ENCODE measurements at regions not wholly inside any gene's neighbourhood (a gene's known extent, or its start where the extent isn't known, plus 50 kb on each side); places are given as distances from the start of the nearest gene placed in this dataset.
A peak's percentile ranks its signal among the peaks of the same experiment; 100 is the strongest.

GRCh38 chr14:82298811-82299210 is 765.2 kb upstream of the SEL1L start:
- TF ChIP-seq, protein P1, sequence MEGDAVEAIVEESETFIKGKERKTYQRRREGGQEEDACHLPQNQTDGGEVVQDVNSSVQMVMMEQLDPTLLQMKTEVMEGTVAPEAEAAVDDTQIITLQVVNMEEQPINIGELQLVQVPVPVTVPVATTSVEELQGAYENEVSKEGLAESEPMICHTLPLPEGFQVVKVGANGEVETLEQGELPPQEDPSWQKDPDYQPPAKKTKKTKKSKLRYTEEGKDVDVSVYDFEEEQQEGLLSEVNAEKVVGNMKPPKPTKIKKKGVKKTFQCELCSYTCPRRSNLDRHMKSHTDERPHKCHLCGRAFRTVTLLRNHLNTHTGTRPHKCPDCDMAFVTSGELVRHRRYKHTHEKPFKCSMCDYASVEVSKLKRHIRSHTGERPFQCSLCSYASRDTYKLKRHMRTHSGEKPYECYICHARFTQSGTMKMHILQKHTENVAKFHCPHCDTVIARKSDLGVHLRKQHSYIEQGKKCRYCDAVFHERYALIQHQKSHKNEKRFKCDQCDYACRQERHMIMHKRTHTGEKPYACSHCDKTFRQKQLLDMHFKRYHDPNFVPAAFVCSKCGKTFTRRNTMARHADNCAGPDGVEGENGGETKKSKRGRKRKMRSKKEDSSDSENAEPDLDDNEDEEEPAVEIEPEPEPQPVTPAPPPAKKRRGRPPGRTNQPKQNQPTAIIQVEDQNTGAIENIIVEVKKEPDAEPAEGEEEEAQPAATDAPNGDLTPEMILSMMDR (IDR thresholded peaks at IDR 0.05; ENCODE audit: borderline replicate concordance, extremely low read depth, insufficient read depth): no peak
- DNase-seq (peak in 1 of 5 donors; percentile 8), FAIRE-seq (no peak)
- Histone ChIP-seq H3K4me1 (ENCODE audit: control insufficient read depth in 2 of 3, insufficient read depth in 2 of 3, low read depth in 1 of 3, low read length in 3 of 3) (no peaks in the 10 kb centered on the region), H3K27ac (ENCODE audit: low read depth in 2 of 2, low read length in 2 of 2) (no peak overlapping the region), H3K9me3 (ENCODE audit: control insufficient read depth in 2 of 3, insufficient read depth in 1 of 3, low read length in 3 of 3) (no peaks in the 10 kb centered on the region), H3K9ac (ENCODE audit: low read length in 3 of 3) (no peak overlapping the region), H3K27me3 (ENCODE audit: control insufficient read depth, insufficient read depth, low read length) (no peaks in the 10 kb centered on the region), H3K36me3 (ENCODE audit: control insufficient read depth in 2 of 3, insufficient read depth in 3 of 3, low read length in 3 of 3) (no peaks in the 10 kb centered on the region), H3K4me3 (ENCODE audit: low read length in 3 of 3) (no peak overlapping the region)
- intact Hi-C loops (cut with DNase I): no loop called here

DNA sequence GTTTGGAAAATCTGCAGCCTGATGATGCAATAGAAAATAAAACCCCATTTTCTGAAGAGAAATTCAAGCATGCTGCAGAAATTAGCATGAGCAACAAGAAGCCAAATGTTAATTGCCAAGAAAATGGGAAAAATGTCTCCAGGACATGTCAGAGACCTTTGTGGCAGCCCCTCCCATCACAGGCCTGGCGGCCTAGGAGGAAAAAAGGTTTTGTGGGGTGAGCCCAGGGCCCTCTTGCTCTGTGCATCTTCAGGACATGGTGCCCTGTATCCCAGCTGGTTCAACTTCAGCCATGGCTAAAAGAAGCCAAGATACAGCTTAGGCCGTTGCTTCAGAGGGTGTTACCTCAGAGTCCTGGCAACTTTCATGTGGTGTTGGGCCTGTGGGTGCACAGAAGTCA is 775.5 kb upstream of the SEL1L start:
- intact Hi-C loops (cut with DNase I): no loop called here
- TF ChIP-seq, protein P1 (IDR thresholded peaks at IDR 0.05; ENCODE audit: borderline replicate concordance, extremely low read depth, insufficient read depth): no peak
- Histone ChIP-seq H3K9ac (ENCODE audit: low read length in 3 of 3) (no peak overlapping the region), H3K36me3 (ENCODE audit: control insufficient read depth in 2 of 3, insufficient read depth in 3 of 3, low read length in 3 of 3) (no peaks in the 10 kb centered on the region), H3K27ac (ENCODE audit: low read depth in 2 of 2, low read length in 2 of 2) (no peak overlapping the region), H3K27me3 (ENCODE audit: control insufficient read depth, insufficient read depth, low read length) (no peaks in the 10 kb centered on the region), H3K4me3 (ENCODE audit: low read length in 3 of 3) (no peak overlapping the region), H3K4me1 (ENCODE audit: control insufficient read depth in 2 of 3, insufficient read depth in 2 of 3, low read depth in 1 of 3, low read length in 3 of 3) (no peaks in the 10 kb centered on the region), H3K9me3 (ENCODE audit: control insufficient read depth in 2 of 3, insufficient read depth in 1 of 3, low read length in 3 of 3) (no peaks in the 10 kb centered on the region)
- DNase-seq: no peak
- no peak for FAIRE-seq

DNA sequence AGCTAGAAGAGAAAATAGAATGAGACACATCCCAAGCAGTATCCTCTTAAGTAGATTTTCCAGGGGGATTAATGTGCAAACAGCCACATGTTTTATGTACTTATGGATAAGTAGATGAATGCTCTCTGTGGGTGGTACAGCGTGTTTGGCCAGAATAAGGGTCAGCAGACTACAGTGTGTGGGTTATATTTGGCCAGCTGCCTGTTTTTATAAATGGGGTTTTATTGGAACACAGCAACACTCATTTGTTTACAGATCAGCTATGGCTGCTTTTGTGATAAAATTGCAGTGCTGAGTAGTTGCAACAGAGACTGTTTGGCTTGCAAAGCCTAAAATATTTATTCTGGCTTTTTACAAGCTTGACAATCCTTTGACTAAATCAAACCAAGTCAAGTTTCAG is 780.2 kb upstream of the SEL1L start:
- no peaks in the 10 kb centered on the region for H3K36me3 ChIP-seq (ENCODE audit: control insufficient read depth in 2 of 3, insufficient read depth in 3 of 3, low read length in 3 of 3)
- H3K9me3 ChIP-seq (ENCODE audit: control insufficient read depth in 2 of 3, insufficient read depth in 1 of 3, low read length in 3 of 3): no peaks in the 10 kb centered on the region
- no peak overlapping the region for H3K9ac ChIP-seq (ENCODE audit: low read length in 3 of 3)
- intact Hi-C loops (cut with DNase I): no loop called here
- no peak overlapping the region for H3K4me3 ChIP-seq (ENCODE audit: low read length in 3 of 3)
- H3K27ac ChIP-seq (ENCODE audit: low read depth in 2 of 2, low read length in 2 of 2): no peak overlapping the region
- no peaks in the 10 kb centered on the region for H3K4me1 ChIP-seq (ENCODE audit: control insufficient read depth in 2 of 3, insufficient read depth in 2 of 3, low read depth in 1 of 3, low read length in 3 of 3)
- no peaks in the 10 kb centered on the region for H3K27me3 ChIP-seq (ENCODE audit: control insufficient read depth, insufficient read depth, low read length)
- TF ChIP-seq, protein P1 (IDR thresholded peaks at IDR 0.05; ENCODE audit: borderline replicate concordance, extremely low read depth, insufficient read depth): no peak
- peak in 3 of 5 donors; percentile 18 to 73 (median 54) for DNase-seq
- FAIRE-seq: no peak

DNA sequence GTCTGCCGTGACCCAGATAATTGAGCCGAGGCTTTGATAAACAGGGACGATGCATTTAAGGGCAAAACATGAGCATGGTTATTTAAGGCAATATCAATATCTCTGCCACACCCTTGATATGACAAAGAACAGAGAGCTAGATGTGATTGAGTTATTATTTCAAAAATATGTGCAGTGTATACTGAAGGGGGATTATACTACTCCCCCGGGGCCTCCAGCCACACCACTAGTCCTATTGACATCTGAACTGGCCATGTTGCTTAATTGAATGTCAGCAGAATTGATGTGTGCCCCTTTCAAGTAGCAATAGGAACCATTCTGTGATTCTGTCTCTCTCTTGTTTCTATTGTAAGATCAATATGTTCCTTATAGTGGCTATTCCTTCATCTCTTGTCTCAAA is 794.8 kb upstream of the SEL1L start:
- no peak overlapping the region for H3K27ac ChIP-seq (ENCODE audit: low read depth in 2 of 2, low read length in 2 of 2)
- H3K4me3 ChIP-seq (ENCODE audit: low read length in 3 of 3): no peak overlapping the region
- DNase-seq (no peak), FAIRE-seq (no peak)
- no peaks in the 10 kb centered on the region for H3K36me3 ChIP-seq (ENCODE audit: control insufficient read depth in 2 of 3, insufficient read depth in 3 of 3, low read length in 3 of 3)
- H3K27me3 ChIP-seq (ENCODE audit: control insufficient read depth, insufficient read depth, low read length): no peaks in the 10 kb centered on the region
- no peaks in the 10 kb centered on the region for H3K4me1 ChIP-seq (ENCODE audit: control insufficient read depth in 2 of 3, insufficient read depth in 2 of 3, low read depth in 1 of 3, low read length in 3 of 3)
- H3K9me3 ChIP-seq (ENCODE audit: control insufficient read depth in 2 of 3, insufficient read depth in 1 of 3, low read length in 3 of 3): peaks cover 0 to 5% (median 0%) of the 10 kb centered on the region in 3 donors
- intact Hi-C loops (cut with DNase I): no loop called here
- TF ChIP-seq, protein P1 (IDR thresholded peaks at IDR 0.05; ENCODE audit: borderline replicate concordance, extremely low read depth, insufficient read depth): no peak
- no peak overlapping the region for H3K9ac ChIP-seq (ENCODE audit: low read length in 3 of 3)

Data from kidney (tissue), 13 donors.